Adrenal gland (tissue), 5 donors: ENCODE measurements at regions not wholly inside any gene's neighbourhood (a gene's known extent, or its start where the extent isn't known, plus 50 kb on each side); places are given as distances from the start of the nearest gene placed in this dataset.

Experiments used
- POLR2A ChIP-seq, 2 donors: fragments of 450-650 bp; IDR thresholded peaks; one replicate each; pipeline ENCODE4 v1.6.1; 2017; ENCODE audit warnings: antibody characterized with exemption in 2 of 2, mild to moderate bottlenecking in 2 of 2, moderate library complexity in 1 of 2
- TF ChIP-seq, protein P1 (sequence below), 6 experiments: fragments of 450-650 bp in 4 of 6; fragments of 200-600 bp in 2 of 6; sonication (generic) in 1 of 6; IDR thresholded peaks; 1 replicate in 5 of 6; 2 replicates in 1 of 6; pipeline versions ENCODE4 v1.5.1 to v1.8.0; 2016 to 2021; ENCODE audit warnings: antibody characterized with exemption in 6 of 6, mild to moderate bottlenecking in 2 of 6, moderate library complexity in 1 of 6
- donor health status: DM: no; HTN: no; CAD: no.

DNA sequence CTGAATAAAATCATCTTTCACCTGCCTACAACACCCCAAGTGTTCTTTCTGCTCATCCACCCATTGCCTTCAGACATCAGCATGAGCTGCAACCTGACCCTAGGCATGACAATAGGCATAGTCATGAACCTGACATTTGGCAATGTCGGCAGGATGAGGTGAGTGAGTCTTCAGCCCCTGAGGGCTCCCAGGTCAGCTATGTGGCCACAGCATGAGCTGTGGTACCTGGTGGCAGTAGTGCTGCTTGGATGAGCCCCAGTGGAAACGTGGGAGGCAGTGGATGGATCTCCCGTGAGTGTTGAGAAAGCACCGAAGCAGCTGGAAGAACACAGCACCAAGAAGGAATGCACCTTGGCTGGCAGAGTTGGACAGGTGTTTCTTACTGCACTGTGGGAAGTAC, 334.8 kb upstream of the FAR2 start:
- TF ChIP-seq, protein P1, sequence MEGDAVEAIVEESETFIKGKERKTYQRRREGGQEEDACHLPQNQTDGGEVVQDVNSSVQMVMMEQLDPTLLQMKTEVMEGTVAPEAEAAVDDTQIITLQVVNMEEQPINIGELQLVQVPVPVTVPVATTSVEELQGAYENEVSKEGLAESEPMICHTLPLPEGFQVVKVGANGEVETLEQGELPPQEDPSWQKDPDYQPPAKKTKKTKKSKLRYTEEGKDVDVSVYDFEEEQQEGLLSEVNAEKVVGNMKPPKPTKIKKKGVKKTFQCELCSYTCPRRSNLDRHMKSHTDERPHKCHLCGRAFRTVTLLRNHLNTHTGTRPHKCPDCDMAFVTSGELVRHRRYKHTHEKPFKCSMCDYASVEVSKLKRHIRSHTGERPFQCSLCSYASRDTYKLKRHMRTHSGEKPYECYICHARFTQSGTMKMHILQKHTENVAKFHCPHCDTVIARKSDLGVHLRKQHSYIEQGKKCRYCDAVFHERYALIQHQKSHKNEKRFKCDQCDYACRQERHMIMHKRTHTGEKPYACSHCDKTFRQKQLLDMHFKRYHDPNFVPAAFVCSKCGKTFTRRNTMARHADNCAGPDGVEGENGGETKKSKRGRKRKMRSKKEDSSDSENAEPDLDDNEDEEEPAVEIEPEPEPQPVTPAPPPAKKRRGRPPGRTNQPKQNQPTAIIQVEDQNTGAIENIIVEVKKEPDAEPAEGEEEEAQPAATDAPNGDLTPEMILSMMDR (IDR thresholded peaks at IDR 0.05): no peak
- TF ChIP-seq POLR2A (IDR thresholded peaks at IDR 0.05): no peak
